Right lobe of liver (tissue), 4 donors: ENCODE measurements at regions not wholly inside any gene's neighbourhood (a gene's known extent, or its start where the extent isn't known, plus 50 kb on each side); places are given as distances from the start of the nearest gene placed in this dataset.

Experiments
- CTCF ChIP-seq, 4 donors: fragments of 200-600 bp in 3 of 4; fragments of 450-650 bp in 1 of 4; IDR thresholded peaks; one replicate each; pipeline versions ENCODE4 v1.5.1 to v1.8.0; 2016 to 2022; ENCODE audit warnings: antibody characterized with exemption in 4 of 4, mild to moderate bottlenecking in 2 of 4
- POLR2A ChIP-seq: fragments of 450-650 bp; IDR thresholded peaks from one replicate; pipeline ENCODE4 v1.6.1; 2017; ENCODE audit warnings: antibody characterized with exemption, mild to moderate bottlenecking
- donor health status: DM: no; HTN: no; CAD: no.
- donor health status: DM: no; HTN: no; CAD: no.
- donor health status: DM: no; HTN: yes; CAD: no.

GRCh38 chr6:105791583-105792318 is 294.4 kb upstream of the PRDM1 start:
- TF ChIP-seq POLR2A, result no peak
- TF ChIP-seq CTCF (IDR thresholded peaks at IDR 0.05), result no peak
